ENCODE measurements at regions not wholly inside any gene's neighbourhood (a gene's known extent, or its start where the extent isn't known, plus 50 kb on each side); places are given as distances from the start of the nearest gene placed in this dataset.

- TF ChIP-seq CTCF (IDR thresholded peaks at IDR 0.05): no peak
- no peak for TF ChIP-seq EHMT2 (IDR thresholded peaks at IDR 0.05; ENCODE audit: low read depth)
- TF ChIP-seq ZSCAN20 (CRISPR knock-in tag; IDR thresholded peaks at IDR 0.05): no peak
These were observed 407.9 kb upstream of the LYPLAL1 start for GRCh38 chr1:218765753-218766152.
